HUES48 (cell line): ENCODE measurements at regions not wholly inside any gene's neighbourhood (a gene's known extent, or its start where the extent isn't known, plus 50 kb on each side); places are given as distances from the start of the nearest gene placed in this dataset.

Experiments used
- H3K27ac ChIP-seq: one replicate; pipeline ENCODE4 v1.7.0; 2013; ENCODE audit warnings: low read depth, low read length, inconsistent platforms
- H3K27me3 ChIP-seq: 2 replicates; pipeline ENCODE4 v1.6.1; 2013; ENCODE audit warnings: mild to moderate bottlenecking, low read length; ENCODE audit not compliant: control insufficient read depth, insufficient read depth
- H3K36me3 ChIP-seq: 2 replicates; pipeline ENCODE4 v1.6.1; 2013; ENCODE audit warnings: low read length; ENCODE audit not compliant: control insufficient read depth, insufficient read depth
- H3K4me1 ChIP-seq: 2 replicates; pipeline ENCODE4 v1.6.1; 2013; ENCODE audit warnings: mild to moderate bottlenecking, low read length; ENCODE audit not compliant: control insufficient read depth, insufficient read depth
- H3K4me3 ChIP-seq: 2 replicates; pipeline ENCODE4 v1.5.1; 2013; ENCODE audit warnings: mild to moderate bottlenecking, low read depth, low read length
- H3K9ac ChIP-seq: 2 replicates; pipeline ENCODE4 v1.6.1; 2013; ENCODE audit warnings: mild to moderate bottlenecking, low read depth, low read length, moderate library complexity
- H3K9me3 ChIP-seq: 2 replicates; pipeline ENCODE4 v1.6.1; 2013; ENCODE audit warnings: low read length; ENCODE audit not compliant: control insufficient read depth, insufficient read depth

- peaks cover 11% of the 10 kb centered on the region for H3K4me1 ChIP-seq
- H3K27ac ChIP-seq = no peak overlapping the region
- H3K36me3 ChIP-seq = no peaks in the 10 kb centered on the region
- H3K4me3 ChIP-seq = no peak overlapping the region
- H3K9ac ChIP-seq = no peak overlapping the region
- no peaks in the 10 kb centered on the region for H3K9me3 ChIP-seq
- H3K27me3 ChIP-seq = no peaks in the 10 kb centered on the region
These were observed 182.7 kb downstream of the SMC2 start for GRCh38 chr9:104276709-104277245.

GRCh38 chr9:104278929-104279496 is 184.9 kb downstream of the SMC2 start:
- Histone ChIP-seq H3K27ac (no peak overlapping the region), H3K27me3 (no peaks in the 10 kb centered on the region), H3K9me3 (no peaks in the 10 kb centered on the region), H3K36me3 (no peaks in the 10 kb centered on the region), H3K4me3 (no peak overlapping the region), H3K9ac (no peak overlapping the region), H3K4me1 (no peaks in the 10 kb centered on the region; the same call in 1 of the 2 replicates)

- Histone ChIP-seq H3K27me3 (no peaks in the 10 kb centered on the region), H3K4me1 (no peaks in the 10 kb centered on the region), H3K9ac (no peak overlapping the region), H3K4me3 (no peak overlapping the region), H3K36me3 (no peaks in the 10 kb centered on the region), H3K9me3 (no peaks in the 10 kb centered on the region), H3K27ac (no peak overlapping the region)
These were observed 185.5 kb downstream of the SMC2 start for GRCh38 chr9:104279535-104280177.

- H3K9ac ChIP-seq = no peak overlapping the region
- H3K36me3 ChIP-seq = no peaks in the 10 kb centered on the region
- no peak overlapping the region for H3K4me3 ChIP-seq
- no peaks in the 10 kb centered on the region for H3K4me1 ChIP-seq
- no peaks in the 10 kb centered on the region for H3K27me3 ChIP-seq
- H3K27ac ChIP-seq = no peak overlapping the region
- H3K9me3 ChIP-seq = no peaks in the 10 kb centered on the region
These were observed 186.1 kb downstream of the SMC2 start for GRCh38 chr9:104280178-104280560.

GRCh38 chr9:104280711-104281110 is 186.6 kb downstream of the SMC2 start:
- Histone ChIP-seq H3K4me1 (no peaks in the 10 kb centered on the region), H3K27me3 (no peaks in the 10 kb centered on the region), H3K27ac (no peak overlapping the region), H3K9me3 (no peaks in the 10 kb centered on the region), H3K9ac (no peak overlapping the region), H3K36me3 (no peaks in the 10 kb centered on the region), H3K4me3 (no peak overlapping the region)

GRCh38 chr9:104286187-104286586 is 192.1 kb downstream of the SMC2 start:
- no peaks in the 10 kb centered on the region for H3K9me3 ChIP-seq
- H3K4me1 ChIP-seq = no peaks in the 10 kb centered on the region
- no peak overlapping the region for H3K27ac ChIP-seq
- no peaks in the 10 kb centered on the region for H3K27me3 ChIP-seq
- H3K9ac ChIP-seq = no peak overlapping the region
- H3K36me3 ChIP-seq = no peaks in the 10 kb centered on the region
- H3K4me3 ChIP-seq = no peak overlapping the region

- Histone ChIP-seq H3K27ac (no peak overlapping the region), H3K27me3 (no peaks in the 10 kb centered on the region), H3K9me3 (no peaks in the 10 kb centered on the region), H3K9ac (no peak overlapping the region), H3K36me3 (no peaks in the 10 kb centered on the region), H3K4me1 (no peaks in the 10 kb centered on the region), H3K4me3 (no peak overlapping the region)
These were observed 192.7 kb downstream of the SMC2 start for GRCh38 chr9:104286799-104287198.

- H3K4me1 ChIP-seq = no peaks in the 10 kb centered on the region
- H3K9ac ChIP-seq = no peak overlapping the region
- H3K27ac ChIP-seq = no peak overlapping the region
- no peaks in the 10 kb centered on the region for H3K36me3 ChIP-seq
- no peaks in the 10 kb centered on the region for H3K27me3 ChIP-seq
- H3K9me3 ChIP-seq = no peaks in the 10 kb centered on the region
- no peak overlapping the region for H3K4me3 ChIP-seq
These were observed 193.3 kb downstream of the SMC2 start for GRCh38 chr9:104287253-104287878.

GRCh38 chr9:104293877-104294276 is 199.8 kb downstream of the SMC2 start:
- H3K27me3 ChIP-seq = no peaks in the 10 kb centered on the region

GRCh38 chr9:104300124-104300523 is 203.9 kb upstream of the OR13F1 start:
- Histone ChIP-seq H3K27me3 (no peaks in the 10 kb centered on the region), H3K9ac (no peak overlapping the region), H3K27ac (no peak overlapping the region), H3K4me3 (no peak overlapping the region), H3K4me1 (no peaks in the 10 kb centered on the region), H3K36me3 (no peaks in the 10 kb centered on the region), H3K9me3 (no peaks in the 10 kb centered on the region)

More at GRCh38 chr9:104293877-104294276, 199.8 kb downstream of the SMC2 start:
- H3K27ac ChIP-seq = no peak overlapping the region
- H3K9ac ChIP-seq = no peak overlapping the region
- no peaks in the 10 kb centered on the region for H3K36me3 ChIP-seq
- no peaks in the 10 kb centered on the region for H3K4me1 ChIP-seq
- H3K9me3 ChIP-seq = no peaks in the 10 kb centered on the region
- no peak overlapping the region for H3K4me3 ChIP-seq

- H3K27me3 ChIP-seq = no peaks in the 10 kb centered on the region
- H3K27ac ChIP-seq = no peak overlapping the region
- H3K36me3 ChIP-seq = no peaks in the 10 kb centered on the region
- no peaks in the 10 kb centered on the region for H3K4me1 ChIP-seq
- H3K4me3 ChIP-seq = no peak overlapping the region
- no peak overlapping the region for H3K9ac ChIP-seq
- H3K9me3 ChIP-seq = no peaks in the 10 kb centered on the region
These were observed 202.3 kb upstream of the OR13F1 start for GRCh38 chr9:104301755-104302154.
